ENCODE measurements at regions not wholly inside any gene's neighbourhood (a gene's known extent, or its start where the extent isn't known, plus 50 kb on each side); places are given as distances from the start of the nearest gene placed in this dataset.
A peak's percentile ranks its signal among the peaks of the same experiment; 100 is the strongest.

DNA sequence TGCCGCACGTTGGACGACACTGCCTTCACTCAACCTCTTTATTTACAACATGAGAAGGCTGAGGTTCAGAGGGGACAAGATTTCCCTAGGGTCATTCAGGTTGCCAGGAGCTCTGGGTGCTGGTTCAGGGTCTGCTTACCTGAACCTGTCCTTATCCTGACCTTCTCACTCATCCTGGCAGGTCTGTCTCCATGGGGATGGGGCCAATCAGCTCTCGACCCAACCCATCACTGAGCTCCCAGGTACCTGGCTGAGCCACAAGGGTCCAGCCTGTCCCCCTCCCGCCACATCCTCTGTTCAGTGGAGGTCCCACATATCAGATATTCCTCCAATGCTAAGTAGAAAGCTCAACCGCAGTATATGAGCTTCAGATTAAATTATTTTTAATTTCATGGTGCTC, 225.6 kb downstream of the ANKRD60 start:
- WGBS: 93% methylated on average over 6 of the region's 6 CpGs
- Histone ChIP-seq H3K27me3 (ENCODE audit: control insufficient read depth, insufficient read depth) (no peaks in the 10 kb centered on the region), H3K27ac (ENCODE audit: low read length) (no peak overlapping the region), H3K9me3 (ENCODE audit: control insufficient read depth, low read length) (no peaks in the 10 kb centered on the region), H3K4me3 (ENCODE audit: low read length) (no peak overlapping the region), H3K4me1 (ENCODE audit: control insufficient read depth, insufficient read depth, low read length) (no peaks in the 10 kb centered on the region)
- no peak for ATAC-seq
- no peak for DNase-seq
- intact Hi-C loops (cut with DNase I): no loop called here

DNA sequence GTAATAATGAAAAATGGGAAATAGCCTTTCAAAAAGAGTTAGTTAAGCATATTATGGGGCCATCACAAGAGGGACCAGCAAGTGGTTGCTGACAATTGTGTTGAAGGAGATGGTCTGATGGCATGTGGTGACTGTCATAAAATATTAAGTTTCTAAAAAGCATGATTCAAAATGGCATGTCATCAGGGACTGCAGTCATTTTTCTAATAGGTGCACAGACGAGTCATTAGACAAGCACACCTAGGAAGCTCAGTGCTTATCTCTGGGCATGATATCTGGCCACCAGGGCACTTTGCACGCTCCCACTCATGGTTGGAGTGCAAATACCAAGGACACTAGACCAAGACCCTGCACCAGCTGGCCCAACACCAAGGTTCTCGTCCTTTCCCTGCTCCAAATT, 226.5 kb downstream of the ANKRD60 start:
- Histone ChIP-seq H3K27ac (ENCODE audit: low read length) (no peak overlapping the region), H3K4me1 (ENCODE audit: control insufficient read depth, insufficient read depth, low read length) (no peaks in the 10 kb centered on the region), H3K4me3 (ENCODE audit: low read length) (no peak overlapping the region), H3K9me3 (ENCODE audit: control insufficient read depth, low read length) (no peaks in the 10 kb centered on the region), H3K27me3 (ENCODE audit: control insufficient read depth, insufficient read depth) (no peaks in the 10 kb centered on the region)
- 85% methylated on average over 3 of the region's 3 CpGs for WGBS
- DNase-seq (no peak), ATAC-seq (no peak)
- intact Hi-C loops (cut with DNase I): no loop called here

DNA sequence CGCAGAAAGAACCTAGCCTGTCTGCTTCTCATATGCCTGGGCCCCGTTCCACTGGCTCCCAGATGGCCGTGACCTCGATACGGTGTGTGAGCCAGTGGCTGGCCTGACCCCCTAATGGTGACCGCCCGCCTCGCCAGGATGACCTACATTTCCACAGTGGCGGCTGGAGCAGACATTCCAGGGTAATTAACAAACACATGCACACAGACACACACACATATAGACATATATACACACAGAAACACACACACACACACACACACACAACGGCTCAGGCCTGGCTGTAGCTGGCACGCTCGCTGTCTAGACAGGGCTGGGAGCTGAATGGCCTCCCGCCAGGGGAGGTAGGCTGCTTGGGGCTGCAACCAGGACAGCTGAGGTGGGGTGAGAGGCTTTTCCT, 227.1 kb downstream of the ANKRD60 start:
- H3K27me3 ChIP-seq (ENCODE audit: control insufficient read depth, insufficient read depth): no peaks in the 10 kb centered on the region
- no peak overlapping the region for H3K27ac ChIP-seq (ENCODE audit: low read length)
- H3K4me3 ChIP-seq (ENCODE audit: low read length): no peak overlapping the region
- no peaks in the 10 kb centered on the region for H3K4me1 ChIP-seq (ENCODE audit: control insufficient read depth, insufficient read depth, low read length)
- peak; percentile 45 to 54 for ATAC-seq
- DNase-seq: peak in 2 of 3 donors; percentile 78 to 79
- intact Hi-C loops (cut with DNase I): no loop called here
- no peaks in the 10 kb centered on the region for H3K9me3 ChIP-seq (ENCODE audit: control insufficient read depth, low read length)
- 61% methylated on average over 13 of the region's 13 CpGs for WGBS

DNA sequence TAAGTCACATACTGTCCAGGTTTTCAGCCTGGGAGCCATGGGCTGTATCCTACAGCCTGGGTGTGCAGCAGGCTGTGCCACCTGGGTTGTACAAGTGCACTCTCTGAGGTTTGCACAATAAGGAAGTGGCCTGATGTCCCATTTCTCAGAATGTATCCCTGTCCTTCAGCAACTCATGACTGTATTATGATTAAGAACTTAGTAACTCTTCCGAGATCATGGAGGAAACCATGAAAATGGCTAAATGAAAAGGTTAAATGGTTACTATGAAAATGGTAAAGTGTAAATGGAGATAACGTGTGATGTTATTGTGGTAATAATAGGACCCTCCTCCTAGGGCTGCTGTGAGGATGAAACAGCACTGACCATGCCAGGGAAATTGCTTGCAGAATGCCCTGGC, 227.6 kb downstream of the ANKRD60 start:
- no peak overlapping the region for H3K4me3 ChIP-seq (ENCODE audit: low read length)
- intact Hi-C loops (cut with DNase I): no loop called here
- no peak for ATAC-seq
- H3K27ac ChIP-seq (ENCODE audit: low read length): no peak overlapping the region
- no peaks in the 10 kb centered on the region for H3K4me1 ChIP-seq (ENCODE audit: control insufficient read depth, insufficient read depth, low read length)
- no peak for DNase-seq
- 93% methylated on average over 2 of the region's 2 CpGs for WGBS
- no peaks in the 10 kb centered on the region for H3K27me3 ChIP-seq (ENCODE audit: control insufficient read depth, insufficient read depth)
- H3K9me3 ChIP-seq (ENCODE audit: control insufficient read depth, low read length): no peaks in the 10 kb centered on the region

DNA sequence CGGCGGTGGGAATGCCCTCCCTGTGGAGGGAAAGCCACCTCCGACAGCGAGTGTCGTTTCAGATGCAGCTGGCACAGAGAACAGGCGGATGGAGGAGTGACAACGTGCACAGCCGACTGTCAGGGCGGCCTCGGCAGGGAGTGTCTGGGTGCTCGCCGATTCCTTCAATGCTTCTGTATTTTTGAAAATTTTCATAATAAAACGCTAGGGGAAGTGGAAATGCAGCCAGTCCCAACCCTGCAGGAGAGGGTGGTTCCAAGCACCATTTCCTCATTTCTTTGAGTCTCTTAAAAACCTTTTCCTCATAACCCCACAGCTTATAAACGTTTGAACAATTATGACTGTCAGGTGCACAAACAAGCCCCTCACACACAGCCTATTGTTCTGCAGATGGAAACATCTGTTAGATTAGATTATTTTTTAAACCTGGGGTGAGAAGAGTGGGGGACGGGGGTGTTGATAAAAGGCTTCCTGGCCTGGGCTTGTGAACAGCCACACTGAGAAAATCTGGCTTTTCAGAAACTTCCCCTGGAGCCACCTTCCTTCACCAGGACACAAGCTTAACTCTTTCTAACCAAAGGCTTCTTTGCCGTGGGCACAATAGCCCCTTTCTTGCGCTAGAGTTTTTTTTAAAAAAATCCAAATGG, 228.9 kb downstream of the ANKRD60 start:
- WGBS: 13% methylated on average over 17 of the region's 17 CpGs

DNA sequence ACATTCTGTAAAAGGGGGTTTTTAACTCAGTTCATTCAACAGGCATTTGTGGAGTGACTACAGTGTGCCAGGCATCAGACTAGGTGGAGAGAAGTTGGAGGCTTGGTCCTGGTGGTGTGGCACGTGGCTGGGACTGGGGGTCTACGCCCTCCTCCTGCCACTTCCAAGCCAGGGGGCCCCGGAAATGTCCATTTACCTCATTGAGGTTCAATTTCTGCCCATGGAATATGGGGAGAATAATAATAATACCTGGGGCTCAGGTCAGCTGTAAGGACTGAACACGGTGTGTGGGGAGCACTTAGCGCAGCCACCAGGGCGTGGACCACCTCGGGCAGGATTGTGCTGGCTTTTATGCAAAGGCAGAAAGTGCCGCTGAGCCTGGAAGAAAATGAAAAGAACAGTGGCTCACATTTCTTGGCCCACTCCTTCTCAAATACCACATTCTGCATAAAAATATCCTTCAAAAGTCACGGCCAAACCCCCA, 229.4 kb downstream of the ANKRD60 start:
- no peaks in the 10 kb centered on the region for H3K27me3 ChIP-seq (ENCODE audit: control insufficient read depth, insufficient read depth)
- no peak overlapping the region for H3K4me3 ChIP-seq (ENCODE audit: low read length)
- ATAC-seq: peak in 1 of 2 donors; percentile 18
- intact Hi-C loops (cut with DNase I): no loop called here
- no peak overlapping the region for H3K27ac ChIP-seq (ENCODE audit: low read length)
- no peak for DNase-seq
- H3K4me1 ChIP-seq (ENCODE audit: control insufficient read depth, insufficient read depth, low read length): no peaks in the 10 kb centered on the region
- 49% methylated on average over 9 of the region's 9 CpGs for WGBS
- no peaks in the 10 kb centered on the region for H3K9me3 ChIP-seq (ENCODE audit: control insufficient read depth, low read length)

More for the DNA sequence above, 228.9 kb downstream of the ANKRD60 start:
- Histone ChIP-seq H3K27ac (ENCODE audit: low read length) (no peak overlapping the region), H3K9me3 (ENCODE audit: control insufficient read depth, low read length) (no peaks in the 10 kb centered on the region), H3K4me3 (ENCODE audit: low read length) (no peak overlapping the region), H3K4me1 (ENCODE audit: control insufficient read depth, insufficient read depth, low read length) (no peaks in the 10 kb centered on the region), H3K27me3 (ENCODE audit: control insufficient read depth, insufficient read depth) (no peaks in the 10 kb centered on the region)
- intact Hi-C loops (cut with DNase I): no loop called here
- ATAC-seq (peak; percentile 57 to 70), DNase-seq (peak in 2 of 3 donors; percentile 76 to 80)

DNA sequence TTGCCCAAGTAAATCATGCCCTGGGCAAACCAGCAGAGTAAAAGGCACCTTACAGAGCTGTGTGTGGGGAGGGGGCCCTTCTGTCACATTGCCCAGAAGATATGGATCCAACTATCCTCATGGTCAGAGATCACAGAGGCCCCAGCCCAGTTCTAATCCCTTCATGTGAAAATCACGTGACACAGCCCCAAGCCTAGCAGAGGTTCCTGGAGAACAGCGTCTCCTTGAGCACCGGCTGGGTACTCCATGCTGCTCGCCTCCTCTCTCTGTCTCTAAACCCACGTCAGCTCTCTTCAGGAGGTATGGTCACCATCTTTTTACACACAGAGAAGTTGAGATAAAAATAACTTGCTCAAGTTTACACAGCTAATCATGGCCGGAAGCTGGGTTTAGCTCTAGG, 230.2 kb downstream of the ANKRD60 start:
- Histone ChIP-seq H3K4me1 (ENCODE audit: control insufficient read depth, insufficient read depth, low read length) (no peaks in the 10 kb centered on the region), H3K27ac (ENCODE audit: low read length) (no peak overlapping the region), H3K4me3 (ENCODE audit: low read length) (no peak overlapping the region), H3K9me3 (ENCODE audit: control insufficient read depth, low read length) (no peaks in the 10 kb centered on the region), H3K27me3 (ENCODE audit: control insufficient read depth, insufficient read depth) (no peaks in the 10 kb centered on the region)
- no peak for DNase-seq
- ATAC-seq: no peak
- WGBS: 85% methylated on average over 6 of the region's 6 CpGs
- intact Hi-C loops (cut with DNase I): no loop called here

DNA sequence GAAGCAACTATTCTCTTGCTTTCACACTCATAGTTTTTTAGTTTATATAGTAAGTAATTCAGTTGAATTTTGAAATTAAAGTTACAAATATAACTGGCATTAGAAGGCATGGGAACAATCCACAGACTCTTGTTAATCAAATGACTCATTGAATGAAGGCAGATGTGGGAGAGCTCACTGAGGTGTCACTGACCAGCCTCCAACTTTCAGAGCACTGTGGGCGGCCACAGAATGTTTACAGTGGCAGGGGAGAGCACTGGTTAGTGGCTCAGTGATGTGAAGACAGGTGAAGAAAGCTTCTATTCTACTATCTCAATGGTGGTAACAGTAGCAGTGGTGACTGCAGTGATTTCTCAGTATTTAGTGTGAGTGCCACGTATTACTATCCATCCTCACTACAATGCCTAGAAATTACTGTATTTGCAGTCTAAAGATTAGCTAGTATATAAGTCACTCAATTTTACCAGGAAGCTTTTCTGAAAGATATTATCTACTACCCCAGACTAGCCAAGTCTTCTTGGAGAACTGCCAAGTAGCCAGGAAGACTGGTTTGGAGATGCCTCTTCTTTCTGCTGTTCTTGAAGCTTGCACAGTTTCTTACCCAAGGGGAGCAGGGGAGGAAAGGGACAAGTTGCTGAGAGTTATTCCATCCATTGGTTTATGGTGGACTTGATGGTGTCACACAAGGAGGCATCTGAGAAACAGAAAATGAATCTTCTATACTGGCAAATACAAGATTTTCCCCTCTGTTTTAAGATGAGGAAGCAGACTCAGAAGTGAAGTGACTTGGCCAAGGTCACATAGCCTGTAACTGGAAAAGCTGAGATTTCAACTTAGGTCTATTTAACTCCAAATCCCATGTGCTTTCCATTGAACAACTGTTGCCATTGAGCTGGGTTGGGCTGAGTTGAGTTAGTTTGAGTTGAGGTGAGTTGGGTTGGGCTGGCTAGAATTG, 231.2 kb downstream of the ANKRD60 start:
- DNase-seq (no peak), ATAC-seq (no peak)
- no peak overlapping the region for H3K4me3 ChIP-seq (ENCODE audit: low read length)
- no peaks in the 10 kb centered on the region for H3K27me3 ChIP-seq (ENCODE audit: control insufficient read depth, insufficient read depth)
- no peaks in the 10 kb centered on the region for H3K4me1 ChIP-seq (ENCODE audit: control insufficient read depth, insufficient read depth, low read length)
- no peak overlapping the region for H3K27ac ChIP-seq (ENCODE audit: low read length)
- intact Hi-C loops (cut with DNase I): no loop called here
- H3K9me3 ChIP-seq (ENCODE audit: control insufficient read depth, low read length): no peaks in the 10 kb centered on the region
- WGBS: 59% methylated on average over 2 of the region's 2 CpGs

DNA sequence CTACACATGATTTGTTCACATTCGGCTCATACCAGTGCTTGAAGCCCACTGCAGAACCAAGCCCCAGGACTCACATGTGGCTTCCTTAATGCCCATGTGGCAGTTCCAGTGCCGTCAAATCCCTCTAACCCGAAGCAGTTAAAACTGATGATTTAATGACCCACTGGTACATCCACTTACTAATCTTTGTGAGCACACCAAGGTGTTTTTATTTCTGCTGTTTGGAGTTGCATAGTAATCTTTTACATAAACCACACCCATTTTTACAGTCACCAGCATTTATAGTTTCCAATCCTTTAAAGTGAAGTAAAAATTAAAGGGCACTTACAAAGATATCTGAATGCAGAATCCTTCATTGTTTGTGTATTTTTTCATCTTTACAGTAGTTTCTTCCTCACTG, 232.0 kb downstream of the ANKRD60 start:
- intact Hi-C loops (cut with DNase I): no loop called here
- Histone ChIP-seq H3K4me1 (ENCODE audit: control insufficient read depth, insufficient read depth, low read length) (no peaks in the 10 kb centered on the region), H3K9me3 (ENCODE audit: control insufficient read depth, low read length) (no peaks in the 10 kb centered on the region), H3K4me3 (ENCODE audit: low read length) (no peak overlapping the region), H3K27me3 (ENCODE audit: control insufficient read depth, insufficient read depth) (no peaks in the 10 kb centered on the region), H3K27ac (ENCODE audit: low read length) (no peak overlapping the region)
- ATAC-seq (no peak), DNase-seq (no peak)
- WGBS: 75% methylated on average over 3 of the region's 3 CpGs

DNA sequence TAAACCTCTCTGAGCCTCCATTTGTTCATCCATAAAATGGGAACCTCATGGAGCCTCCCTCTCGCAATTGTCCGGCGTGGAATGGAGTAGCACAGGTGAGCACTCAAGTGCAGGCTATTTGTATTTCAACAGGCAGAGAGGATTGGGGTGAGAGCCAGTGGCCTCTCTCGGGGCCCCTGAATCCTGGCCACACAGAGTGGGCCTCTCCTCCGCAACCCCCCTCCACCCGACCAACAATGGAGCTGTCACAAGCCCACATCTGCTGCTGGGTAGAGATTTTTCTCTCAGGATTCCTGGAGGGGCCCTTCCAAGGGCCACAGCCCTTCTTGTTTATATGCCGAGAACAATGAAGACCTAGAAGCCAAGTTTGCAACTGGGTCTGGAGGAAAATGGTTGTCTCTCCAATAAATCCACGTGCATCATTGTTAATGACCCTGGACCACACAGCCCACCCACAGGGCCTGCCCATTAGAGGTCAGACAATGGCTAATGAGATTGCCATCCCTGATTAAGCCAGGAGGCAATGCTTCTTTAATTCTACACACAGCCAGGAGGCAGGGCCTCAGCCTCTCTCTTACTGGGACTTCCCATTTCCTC, 233.0 kb downstream of the ANKRD60 start:
- 76% methylated on average over 8 of the region's 8 CpGs for WGBS
- H3K27ac ChIP-seq (ENCODE audit: low read length): no peak overlapping the region
- no peak overlapping the region for H3K4me3 ChIP-seq (ENCODE audit: low read length)
- H3K4me1 ChIP-seq (ENCODE audit: control insufficient read depth, insufficient read depth, low read length): no peaks in the 10 kb centered on the region
- intact Hi-C loops (cut with DNase I): no loop called here
- DNase-seq: no peak
- ATAC-seq: no peak
- no peaks in the 10 kb centered on the region for H3K27me3 ChIP-seq (ENCODE audit: control insufficient read depth, insufficient read depth)
- H3K9me3 ChIP-seq (ENCODE audit: control insufficient read depth, low read length): no peaks in the 10 kb centered on the region
